SK-N-SH (cell line): ENCODE measurements at regions not wholly inside any gene's neighbourhood (a gene's known extent, or its start where the extent isn't known, plus 50 kb on each side); places are given as distances from the start of the nearest gene placed in this dataset.

Experiments used
- CHD2 ChIP-seq: fragments of 150-350 bp; IDR thresholded peaks from 2 replicates; pipeline ENCODE4 v1.6.1; 2018; ENCODE audit warnings: low read length; ENCODE audit not compliant: partially characterized antibody
- CTCF ChIP-seq: fragments of 200-600 bp; sonication (generic); IDR thresholded peaks from 2 replicates; pipeline ENCODE4 v1.6.1; 2017; ENCODE audit warnings: antibody characterized with exemption, mild to moderate bottlenecking, moderate library complexity
- EP300 ChIP-seq, 2 experiments: IDR thresholded peaks; 2 replicates each; pipeline versions ENCODE4 v1.4.0 to v1.6.1; 2012; ENCODE audit warnings: borderline replicate concordance in 1 of 2, low read depth in 1 of 2, low read length in 1 of 2
- FOSL2 ChIP-seq: IDR thresholded peaks from 2 replicates; pipeline ENCODE4 v1.4.0; 2012; ENCODE audit warnings: low read depth, mild to moderate bottlenecking, moderate library complexity, borderline replicate concordance
- GABPA ChIP-seq: IDR thresholded peaks from 2 replicates; pipeline ENCODE4 v1.4.0; 2012; ENCODE audit warnings: low read depth, mild to moderate bottlenecking
- JUND ChIP-seq: IDR thresholded peaks from 2 replicates; pipeline ENCODE4 v1.4.0; 2012
- RAD21 ChIP-seq: IDR thresholded peaks from 2 replicates; pipeline ENCODE4 v1.6.1; 2012; ENCODE audit warnings: mild to moderate bottlenecking, low read length
- RCOR1 ChIP-seq: fragments of 150-350 bp; IDR thresholded peaks from 2 replicates; pipeline ENCODE4 v1.6.1; 2017; ENCODE audit warnings: antibody characterized with exemption, low read length
- REST ChIP-seq: IDR thresholded peaks from 2 replicates; pipeline ENCODE4 v1.6.1; 2012; ENCODE audit warnings: mild to moderate bottlenecking, low read depth, low read length, moderate library complexity
- SIN3A ChIP-seq: IDR thresholded peaks from 2 replicates; pipeline ENCODE4 v1.6.1; 2012; ENCODE audit warnings: low read depth, mild to moderate bottlenecking, low read length, moderate library complexity, borderline replicate concordance
- TAF1 ChIP-seq: IDR thresholded peaks from 2 replicates; pipeline ENCODE4 v1.6.1; 2012; ENCODE audit warnings: low read depth, mild to moderate bottlenecking, low read length, moderate library complexity, borderline replicate concordance
- TF ChIP-seq, protein P1 (sequence below): IDR thresholded peaks from 2 replicates; pipeline ENCODE4 v1.4.0; 2012; ENCODE audit warnings: low read depth, borderline replicate concordance

DNA sequence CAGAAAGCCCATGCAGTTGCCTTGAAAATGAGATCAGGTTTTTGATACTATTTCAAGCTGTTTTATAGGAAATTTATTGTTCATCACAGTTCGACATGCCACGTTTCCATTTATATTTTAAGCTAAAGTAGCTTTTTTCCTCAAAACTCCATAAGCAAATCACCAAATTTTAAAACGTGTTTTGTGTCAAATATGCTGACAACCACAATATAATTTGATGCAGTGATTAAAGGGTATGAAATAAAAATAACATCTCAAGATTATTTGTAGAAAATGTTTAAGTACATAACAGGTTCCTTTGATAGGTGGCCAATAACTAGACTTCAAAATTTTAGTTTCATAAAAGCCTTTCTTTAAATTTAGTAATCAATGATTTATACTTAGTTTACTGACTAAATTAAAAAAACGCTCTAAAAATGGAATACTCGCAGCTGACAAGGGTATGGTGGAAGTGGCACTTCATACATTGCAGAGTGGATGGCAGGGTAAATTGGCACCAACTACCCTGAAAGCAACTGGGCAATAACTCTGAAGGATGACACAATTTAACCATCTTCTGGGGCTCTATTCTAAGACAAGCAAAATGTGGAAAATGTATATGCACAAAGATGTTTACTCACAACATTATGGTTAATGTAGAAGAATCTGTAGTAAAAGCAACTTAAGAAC, 481.6 kb downstream of the TNS3 start:
- TF ChIP-seq CTCF, result no peak
- no peak for TF ChIP-seq GABPA
- TF ChIP-seq REST, result no peak
- TF ChIP-seq EP300 (IDR thresholded peaks at IDR 0.05; ENCODE audit: borderline replicate concordance in 1 of 2, low read depth in 1 of 2, low read length in 1 of 2), result no peak
- no peak for TF ChIP-seq FOSL2
- no peak for TF ChIP-seq CHD2
- no peak for TF ChIP-seq RCOR1
- no peak for TF ChIP-seq TAF1
- no peak for TF ChIP-seq RAD21
- TF ChIP-seq, protein P1, sequence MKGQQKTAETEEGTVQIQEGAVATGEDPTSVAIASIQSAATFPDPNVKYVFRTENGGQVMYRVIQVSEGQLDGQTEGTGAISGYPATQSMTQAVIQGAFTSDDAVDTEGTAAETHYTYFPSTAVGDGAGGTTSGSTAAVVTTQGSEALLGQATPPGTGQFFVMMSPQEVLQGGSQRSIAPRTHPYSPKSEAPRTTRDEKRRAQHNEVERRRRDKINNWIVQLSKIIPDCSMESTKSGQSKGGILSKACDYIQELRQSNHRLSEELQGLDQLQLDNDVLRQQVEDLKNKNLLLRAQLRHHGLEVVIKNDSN, result no peak
- no peak for TF ChIP-seq JUND
- TF ChIP-seq SIN3A, result no peak
